GM18873 (cell line): ENCODE measurements at regions not wholly inside any gene's neighbourhood (a gene's known extent, or its start where the extent isn't known, plus 50 kb on each side); places are given as distances from the start of the nearest gene placed in this dataset.
"Not testable (repeated sequence)": the region's sequence is repeated elsewhere in the genome, so short reads cannot be mapped to it uniquely, and the experiment has no call there.

Experiments
- ATAC-seq: cut with Tn5 transposase; IDR thresholded peaks from one replicate; pipeline ENCODE4 v1.9.1; 2021; ENCODE audit warnings: mild to moderate bottlenecking, moderate library complexity, moderate number of reproducible peaks; ENCODE audit not compliant: unreplicated experiment, low FRiP score

- ATAC-seq, result no peak
Measured at GRCh38 chr2:61679096-61679495, 140.9 kb upstream of the XPO1 start.

DNA sequence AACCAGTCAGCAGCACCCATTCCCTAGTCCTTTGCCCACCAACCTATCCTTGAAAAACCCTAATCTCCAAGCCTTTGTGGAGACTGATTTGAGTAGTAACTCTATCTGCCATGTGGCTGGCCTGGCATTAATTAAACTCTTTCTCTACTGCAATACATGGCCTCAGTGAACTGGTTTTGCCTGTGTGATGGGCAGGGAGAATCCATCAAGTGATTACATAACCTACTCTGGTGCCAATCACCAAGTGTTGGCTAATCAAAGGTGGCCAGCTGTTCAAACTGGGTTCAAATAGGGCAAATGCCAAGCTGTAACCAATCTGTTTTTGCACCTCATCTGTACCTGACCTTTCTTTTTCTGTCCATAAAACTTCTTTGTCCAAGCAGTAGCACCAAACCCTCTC is 139.8 kb upstream of the XPO1 start:
- ATAC-seq, result no peak

- ATAC-seq, result no peak
Measured at GRCh38 chr2:61677306-61677705, 139.2 kb upstream of the XPO1 start.

GRCh38 chr2:61675204-61675603 is 137.0 kb upstream of the XPO1 start:
- no peak for ATAC-seq

GRCh38 chr2:61671561-61672315 is 133.6 kb upstream of the XPO1 start:
- no peak for ATAC-seq

DNA sequence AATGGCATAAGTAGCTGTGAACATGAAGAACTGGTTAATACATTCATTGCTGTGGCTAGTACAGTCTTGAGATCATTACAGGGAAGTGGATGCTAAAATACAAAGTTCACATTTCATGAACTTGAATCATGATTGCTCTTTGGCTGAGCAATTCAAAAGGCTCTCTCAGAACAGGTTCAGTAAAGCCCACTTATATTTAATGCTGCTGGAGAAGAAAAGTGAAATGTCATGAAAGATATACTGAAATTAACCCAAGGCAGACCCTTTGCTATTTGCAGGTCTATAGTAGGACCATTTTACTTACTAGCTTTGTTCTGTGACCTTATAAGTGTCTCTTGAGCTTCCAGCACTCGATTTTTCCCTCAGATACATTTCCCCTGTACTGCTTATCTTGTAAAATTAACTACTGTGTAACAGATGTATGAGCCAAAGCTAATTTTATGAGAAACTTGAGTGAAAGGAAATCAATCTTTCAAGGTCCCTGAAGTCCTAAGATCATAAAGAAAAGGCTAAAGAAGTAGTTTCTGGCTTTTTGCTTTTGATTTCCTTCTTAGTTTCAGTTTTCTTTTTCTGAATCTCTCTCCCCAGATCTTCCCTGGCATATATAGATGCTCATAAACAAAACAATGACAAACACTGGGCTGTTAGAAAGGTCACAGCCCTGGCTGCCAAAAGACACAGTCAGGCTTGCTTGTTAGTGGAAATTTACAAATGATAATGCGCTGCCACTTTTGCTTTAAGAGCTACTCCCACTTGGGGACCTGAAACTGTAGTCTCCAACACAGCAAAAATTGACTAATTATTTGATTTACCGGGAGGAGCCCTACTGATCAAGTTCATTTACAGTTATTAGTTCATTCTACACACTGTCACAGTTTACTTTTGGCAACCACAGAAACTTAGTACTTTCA is 132.7 kb upstream of the XPO1 start:
- peak; percentile 57 for ATAC-seq

- no peak for ATAC-seq
Measured at GRCh38 chr2:61664190-61664589, 126.0 kb upstream of the XPO1 start.

DNA sequence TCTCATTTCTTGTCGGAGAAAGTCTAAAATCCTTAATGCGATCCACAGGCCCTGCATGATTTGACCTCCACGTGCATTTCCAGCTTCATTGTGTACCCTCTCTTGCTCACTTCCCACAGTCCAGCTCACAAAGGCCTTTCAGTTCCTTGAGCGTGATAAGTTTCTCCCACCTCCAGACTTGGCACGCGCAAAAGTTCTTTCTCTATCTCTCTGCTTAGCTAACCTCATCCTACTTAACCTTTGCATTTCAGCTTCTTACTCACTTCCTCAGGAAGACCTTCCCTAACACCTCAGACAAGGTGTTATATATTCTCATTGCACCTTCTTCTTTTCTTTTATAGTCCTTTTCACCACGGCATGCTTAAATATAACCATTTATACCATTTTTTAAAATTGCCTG is 124.8 kb upstream of the XPO1 start:
- ATAC-seq, result no peak

GRCh38 chr2:61660511-61661388 is 122.6 kb upstream of the XPO1 start:
- ATAC-seq, result no peak

GRCh38 chr2:61658841-61659780 is 121.0 kb upstream of the XPO1 start:
- no peak for ATAC-seq

- not testable (repeated sequence) for ATAC-seq
Measured at GRCh38 chr2:61649946-61650345, 111.8 kb upstream of the XPO1 start.

- ATAC-seq, result no peak
Measured at GRCh38 chr2:61649021-61649420, 110.9 kb upstream of the XPO1 start.

GRCh38 chr2:61647044-61647443 is 108.9 kb upstream of the XPO1 start:
- ATAC-seq, result no peak

DNA sequence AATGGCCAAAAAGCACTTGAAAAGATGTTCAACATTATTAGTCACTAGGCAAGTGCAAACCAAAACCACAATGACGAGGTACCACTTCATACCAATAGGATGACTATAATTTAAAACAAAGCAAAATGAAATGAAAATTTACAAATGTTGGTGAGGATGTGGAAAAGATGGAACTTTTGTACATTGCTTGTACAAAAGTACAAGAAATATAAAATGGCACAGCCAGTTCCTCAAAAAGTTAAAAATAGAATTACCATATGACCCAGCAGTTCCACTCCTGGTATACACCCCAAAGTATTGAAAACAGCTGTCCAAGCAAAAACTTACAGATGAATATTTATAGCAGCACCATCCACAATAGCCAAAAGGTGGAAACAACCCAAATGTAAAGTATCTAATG is 107.8 kb upstream of the XPO1 start:
- no peak for ATAC-seq

DNA sequence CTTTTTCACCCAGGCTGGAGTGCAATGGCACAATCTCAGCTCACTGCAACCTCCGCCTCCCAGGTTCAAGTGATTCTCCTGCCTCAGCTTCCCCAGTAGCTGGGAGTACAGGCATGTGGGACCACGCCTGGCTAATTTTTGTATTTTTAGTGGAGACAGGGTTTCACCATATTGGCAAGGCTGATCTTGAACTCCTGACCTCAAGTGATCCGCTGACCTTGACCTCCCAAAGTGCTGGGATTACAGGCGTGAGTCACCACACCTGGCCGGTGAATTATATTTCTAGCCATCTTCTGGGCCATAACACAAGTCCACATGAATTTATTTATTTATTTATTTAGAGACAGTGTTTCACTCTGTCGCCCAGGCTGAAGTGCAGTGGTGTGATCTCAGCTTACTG is 105.0 kb upstream of the XPO1 start:
- not testable (repeated sequence) for ATAC-seq

DNA sequence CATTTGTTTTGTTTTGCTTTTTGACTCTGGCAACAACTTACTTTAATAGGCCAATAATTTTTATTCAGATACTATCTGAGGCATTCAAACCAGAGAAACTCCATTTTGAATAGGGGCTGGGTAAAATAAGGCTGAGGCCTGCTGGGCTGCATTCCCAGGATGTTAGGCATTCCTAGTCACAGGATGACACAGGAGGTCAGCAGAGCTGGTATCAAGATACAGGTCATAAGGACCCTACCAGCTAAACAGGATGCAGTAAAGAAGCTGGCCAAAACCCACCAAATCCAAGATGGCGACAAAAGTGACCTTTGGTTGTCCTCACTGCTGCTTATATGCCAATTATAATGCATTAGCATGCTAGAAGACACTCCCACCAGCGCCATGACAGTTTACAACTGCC is 102.2 kb upstream of the XPO1 start:
- ATAC-seq, result no peak

DNA sequence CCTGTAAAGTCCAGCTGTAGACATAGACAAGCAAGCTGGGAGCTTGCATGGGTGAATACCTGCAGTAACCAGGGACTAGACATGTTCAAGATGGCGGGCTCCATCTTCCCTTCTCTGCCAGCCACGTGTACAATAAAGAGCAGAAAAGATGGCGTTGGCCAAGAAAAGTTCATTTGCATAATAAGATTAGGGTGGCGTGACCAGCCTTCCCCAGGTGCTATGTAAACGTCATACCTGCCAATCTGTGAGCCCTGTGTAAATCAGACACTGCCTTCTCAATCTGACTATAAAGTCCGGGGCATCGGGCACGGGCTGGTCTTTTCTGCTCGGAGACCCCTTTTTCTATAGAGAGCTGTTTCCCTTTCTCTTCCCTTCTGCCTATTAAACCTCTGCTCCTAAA is 101.6 kb upstream of the XPO1 start:
- no peak for ATAC-seq

DNA sequence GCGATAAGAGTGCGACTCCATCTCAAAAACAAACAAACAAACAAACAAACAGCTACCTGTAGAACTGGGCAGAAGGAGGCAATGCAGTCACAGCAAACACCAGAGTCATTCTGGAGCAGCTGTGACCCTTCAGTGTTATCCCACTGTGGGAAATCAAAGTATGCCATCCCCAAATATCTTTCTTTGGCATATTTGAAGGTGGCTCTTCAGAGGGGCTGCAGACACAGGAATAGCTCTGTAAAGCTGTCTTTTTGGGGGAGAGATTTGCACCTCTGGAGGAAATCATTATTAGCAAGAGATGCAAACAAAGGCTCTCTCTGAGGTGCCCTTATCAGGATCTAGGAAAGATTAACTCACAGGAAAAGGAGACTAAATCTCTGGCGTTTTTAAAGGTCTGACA is 98.5 kb upstream of the XPO1 start:
- ATAC-seq, result no peak

GRCh38 chr2:61634512-61634911 is 96.4 kb upstream of the XPO1 start:
- ATAC-seq, result no peak

DNA sequence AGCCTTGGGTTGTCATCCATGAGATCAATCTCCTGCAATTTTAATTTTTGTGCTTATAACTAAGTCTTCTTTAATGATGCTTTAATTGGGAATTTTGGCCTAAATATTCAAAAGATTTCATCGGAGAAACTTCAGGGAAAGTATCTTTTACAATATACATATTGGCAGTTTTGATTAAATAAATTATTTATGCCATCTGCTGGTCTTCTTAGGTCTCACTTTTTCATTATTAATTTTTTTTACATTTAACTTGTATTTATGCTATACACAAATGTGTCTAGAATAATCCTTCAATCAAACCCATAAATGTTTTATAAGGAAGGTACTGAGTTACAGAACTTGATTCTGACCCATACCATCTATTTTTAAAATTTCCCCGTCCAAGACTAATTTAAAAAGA is 95.1 kb upstream of the XPO1 start:
- no peak for ATAC-seq
